ENCODE measurements at regions not wholly inside any gene's neighbourhood (a gene's known extent, or its start where the extent isn't known, plus 50 kb on each side); places are given as distances from the start of the nearest gene placed in this dataset.

DNA sequence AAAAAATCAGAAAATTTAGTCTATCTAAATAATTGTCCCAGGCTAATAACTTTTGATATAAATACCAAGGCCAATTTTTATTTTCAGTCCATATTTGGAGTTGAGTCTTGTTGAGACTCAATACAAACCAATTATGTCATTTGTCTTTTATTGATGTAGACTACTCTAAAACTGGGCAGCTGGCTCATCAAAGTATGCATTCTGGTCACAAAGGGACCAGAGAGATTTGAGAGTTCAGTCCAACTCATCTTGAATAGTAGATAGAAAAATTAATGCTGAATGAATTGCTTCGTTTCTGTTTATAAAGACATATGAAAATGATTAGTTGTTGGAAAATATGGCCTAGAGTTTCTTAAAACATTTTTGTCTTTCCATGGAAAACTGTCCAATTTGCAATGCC, 412.5 kb upstream of the KLHL4 start:
- no peaks in the 10 kb centered on the region for H3K4me1 ChIP-seq (ENCODE audit: insufficient read depth, low read length)
- no peaks in the 10 kb centered on the region for H3K23me2 ChIP-seq (ENCODE audit: insufficient read length, low read depth, low read length, poor library complexity, severe bottlenecking)
- Mint-ChIP-seq H3K36me3 (ENCODE audit: insufficient read depth in 1 of 3, low read depth in 3 of 3) (no peaks in the 10 kb centered on the region), H3K27me3 (ENCODE audit: low read depth) (no peaks in the 10 kb centered on the region), H3K27ac (no peak overlapping the region), H3K4me3 (no peak overlapping the region), H3K4me1 (no peaks in the 10 kb centered on the region), H3K9me3 (peaks cover 2 to 5% of the 10 kb centered on the region in 2 experiments; a peak in 1 of 5 replicates)
- no peaks in the 10 kb centered on the region for H3K79me2 ChIP-seq (ENCODE audit: insufficient read depth, low read length)
- no peak overlapping the region for H4K5ac ChIP-seq (ENCODE audit: insufficient read length, low read depth, low read length)
- no peak overlapping the region for H2AK5ac ChIP-seq (ENCODE audit: insufficient read length, low read length)
- no peaks in the 10 kb centered on the region for H3K27me3 ChIP-seq (ENCODE audit: insufficient read depth, low read length)
- H4K8ac ChIP-seq (replicated peaks; ENCODE audit: insufficient read length, low read depth, low read length), result no peak overlapping the region
- H3K9ac ChIP-seq (ENCODE audit: extremely low read depth, insufficient read length, low read length), result no peak overlapping the region
- H2BK5ac ChIP-seq (ENCODE audit: insufficient read length, low read length), result no peak overlapping the region
- H3K14ac ChIP-seq (ENCODE audit: insufficient read depth, low read length), result no peak overlapping the region
- no peak overlapping the region for H2BK120ac ChIP-seq (ENCODE audit: low read depth, low read length, poor library complexity, severe bottlenecking)
- no peak overlapping the region for H3K4me2 ChIP-seq (ENCODE audit: insufficient read depth, insufficient read length, low read length)
- H3K56ac ChIP-seq (ENCODE audit: insufficient read length, low read depth, low read length), result no peak overlapping the region
- no peak overlapping the region for H3K27ac ChIP-seq (ENCODE audit: insufficient read length, low read depth, low read length)
- no peak overlapping the region for H2BK12ac ChIP-seq (ENCODE audit: insufficient read length, low read depth, low read length)
- H3K79me1 ChIP-seq (ENCODE audit: insufficient read depth, low read depth, low read length, poor library complexity, severe bottlenecking), result no peaks in the 10 kb centered on the region
- H3K23ac ChIP-seq (ENCODE audit: insufficient read length, low read depth, low read length), result no peak overlapping the region
- H3T11ph ChIP-seq (ENCODE audit: low read length), result no peak overlapping the region
- no peak overlapping the region for H2BK15ac ChIP-seq (ENCODE audit: low read depth, low read length)
- no peak overlapping the region for H2AFZ ChIP-seq (ENCODE audit: low read length)
- H3K18ac ChIP-seq (ENCODE audit: insufficient read length, low read depth, low read length), result no peak overlapping the region
- H3K9me3 ChIP-seq (ENCODE audit: control insufficient read depth, low read depth, low read length), result no peaks in the 10 kb centered on the region
- H3K4ac ChIP-seq (ENCODE audit: low read depth, low read length), result no peak overlapping the region
- no peaks in the 10 kb centered on the region for H4K20me1 ChIP-seq (ENCODE audit: control insufficient read depth, insufficient read depth, insufficient read length)
- DNase-seq, result no peak
- no peak overlapping the region for H2BK20ac ChIP-seq (ENCODE audit: low read depth, low read length, poor library complexity, severe bottlenecking)
- TF ChIP-seq CTCF (conservative IDR thresholded peaks at IDR 0.05), result no peak
- no CpG with 5 or more reads among the region's 1 CpG for WGBS (ENCODE audit: extremely low coverage, insufficient read length, low lambda C conversion rate)
- H4K91ac ChIP-seq (ENCODE audit: insufficient read length, low read depth, low read length), result no peak overlapping the region

All from H9 (cell line).